Loucy (cell line): ENCODE measurements at regions not wholly inside any gene's neighbourhood (a gene's known extent, or its start where the extent isn't known, plus 50 kb on each side); places are given as distances from the start of the nearest gene placed in this dataset.

ENCODE experiments used
- EZH2phosphoT487 ChIP-seq: fragments of 200-600 bp; IDR thresholded peaks from 2 replicates; pipeline ENCODE4 v1.6.1; 2018; ENCODE audit warnings: antibody characterized with exemption, mild to moderate bottlenecking, moderate library complexity, borderline replicate concordance
- TF ChIP-seq, protein P1 (sequence below): fragments of 200-600 bp; sonication (generic); conservative IDR thresholded peaks from 2 replicates; pipeline ENCODE4 v1.5.1; 2014; ENCODE audit warnings: mild to moderate bottlenecking, antibody characterized with exemption, low read length

DNA sequence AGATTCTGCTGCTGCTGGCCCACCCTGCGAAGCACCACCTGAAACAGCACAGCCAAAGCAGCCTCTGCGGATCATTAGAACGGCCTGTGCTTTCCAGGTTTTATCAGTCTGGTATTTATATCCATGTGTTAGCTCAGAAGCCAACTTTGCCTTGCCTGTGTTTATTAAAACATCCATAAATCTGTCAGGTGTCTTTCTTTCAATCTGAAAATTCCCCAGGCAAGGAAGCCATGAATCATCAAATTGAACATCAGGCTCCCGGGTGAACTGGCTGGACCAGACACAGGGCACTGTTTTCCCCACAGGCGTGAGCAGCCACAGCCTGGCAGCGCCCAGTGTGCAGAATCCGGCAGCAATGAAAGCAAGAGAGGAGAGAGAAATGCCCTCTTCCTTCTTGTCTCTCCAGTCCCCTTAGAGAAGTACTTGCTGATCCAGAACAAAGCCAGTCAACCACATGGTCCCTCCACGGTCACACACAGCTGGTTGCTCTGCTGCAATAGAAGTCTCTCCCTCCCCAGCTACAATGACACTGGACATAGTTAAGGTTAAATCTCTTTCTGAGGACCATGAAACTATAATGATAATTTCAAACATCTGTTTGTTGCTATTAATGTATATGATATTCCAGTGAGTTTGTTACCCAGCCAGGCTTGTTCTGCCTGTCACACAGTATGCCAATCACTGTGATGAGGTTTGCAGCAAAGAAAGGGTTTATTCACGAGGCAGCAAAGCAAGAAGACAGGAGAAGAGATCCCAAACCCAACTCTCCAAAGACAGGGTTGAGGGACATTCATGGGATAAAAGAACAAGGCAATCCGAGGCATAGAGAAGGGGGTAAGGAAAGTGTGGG lies 212.1 kb upstream of the FMN2 start:
- TF ChIP-seq, protein P1, sequence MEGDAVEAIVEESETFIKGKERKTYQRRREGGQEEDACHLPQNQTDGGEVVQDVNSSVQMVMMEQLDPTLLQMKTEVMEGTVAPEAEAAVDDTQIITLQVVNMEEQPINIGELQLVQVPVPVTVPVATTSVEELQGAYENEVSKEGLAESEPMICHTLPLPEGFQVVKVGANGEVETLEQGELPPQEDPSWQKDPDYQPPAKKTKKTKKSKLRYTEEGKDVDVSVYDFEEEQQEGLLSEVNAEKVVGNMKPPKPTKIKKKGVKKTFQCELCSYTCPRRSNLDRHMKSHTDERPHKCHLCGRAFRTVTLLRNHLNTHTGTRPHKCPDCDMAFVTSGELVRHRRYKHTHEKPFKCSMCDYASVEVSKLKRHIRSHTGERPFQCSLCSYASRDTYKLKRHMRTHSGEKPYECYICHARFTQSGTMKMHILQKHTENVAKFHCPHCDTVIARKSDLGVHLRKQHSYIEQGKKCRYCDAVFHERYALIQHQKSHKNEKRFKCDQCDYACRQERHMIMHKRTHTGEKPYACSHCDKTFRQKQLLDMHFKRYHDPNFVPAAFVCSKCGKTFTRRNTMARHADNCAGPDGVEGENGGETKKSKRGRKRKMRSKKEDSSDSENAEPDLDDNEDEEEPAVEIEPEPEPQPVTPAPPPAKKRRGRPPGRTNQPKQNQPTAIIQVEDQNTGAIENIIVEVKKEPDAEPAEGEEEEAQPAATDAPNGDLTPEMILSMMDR, result no peak
- no peak for TF ChIP-seq EZH2phosphoT487
